ENCODE measurements at regions not wholly inside any gene's neighbourhood (a gene's known extent, or its start where the extent isn't known, plus 50 kb on each side); places are given as distances from the start of the nearest gene placed in this dataset.

DNA sequence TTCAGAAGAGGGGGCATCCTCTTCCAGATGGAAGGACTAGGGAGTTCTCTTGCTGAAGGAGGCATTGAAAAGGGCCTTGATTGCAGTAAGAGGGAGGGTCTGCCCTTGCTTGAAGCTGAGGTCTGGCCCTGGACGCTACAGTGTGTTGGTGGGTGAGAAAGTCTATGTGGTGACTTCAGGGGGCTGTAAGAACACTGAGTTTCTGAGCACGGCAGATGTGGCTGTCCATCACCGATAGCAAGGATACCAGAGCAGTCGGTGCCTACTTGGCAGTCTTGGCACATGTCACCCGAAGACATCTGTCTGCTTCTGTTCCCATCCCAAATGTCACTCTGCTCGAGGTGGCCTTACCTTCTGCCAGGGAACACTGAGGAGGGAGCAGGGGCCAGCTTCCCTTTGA lies 631.1 kb upstream of the CFAP20DC start:
- POLR2A ChIA-PET = no interaction called here
- Histone ChIP-seq H3K79me2 (ENCODE audit: control insufficient read depth, insufficient read depth, low read length) (no peaks in the 10 kb centered on the region), H3K9me3 (replicated peaks; ENCODE audit: control insufficient read depth, insufficient read depth, low read length) (no peaks in the 10 kb centered on the region), H3K27me3 (replicated peaks in 1 of 2; ENCODE audit: control insufficient read depth in 2 of 2, insufficient read depth in 2 of 2, low read length in 1 of 2) (no peaks in the 10 kb centered on the region; a peak in 1 of 4 replicates), H3K27ac (ENCODE audit: control insufficient read depth, insufficient read depth) (no peak overlapping the region), H3K36me3 (ENCODE audit: control insufficient read depth in 2 of 2, insufficient read depth in 2 of 2, low read length in 1 of 2) (no peaks in the 10 kb centered on the region), H3K4me1 (ENCODE audit: control insufficient read depth, insufficient read depth, low read length) (no peaks in the 10 kb centered on the region), H4K20me1 (ENCODE audit: control insufficient read depth, insufficient read depth) (no peaks in the 10 kb centered on the region), H3K4me2 (ENCODE audit: control insufficient read depth, insufficient read depth) (no peak overlapping the region), H2AFZ (ENCODE audit: control insufficient read depth, low read depth, low read length) (no peak overlapping the region), H3K9ac (ENCODE audit: control insufficient read depth, insufficient read depth, low read length) (no peak overlapping the region), H3K4me3 (no peak overlapping the region)
- DNase-seq (ENCODE audit: low read depth, low spot score) (no peak), FAIRE-seq (peak; percentile 31), ATAC-seq (no peak)
- TF ChIP-seq NFIC (IDR thresholded peaks at IDR 0.05; ENCODE audit: low read depth, low read length) = no peak
- no peak for TF ChIP-seq CBFB (IDR thresholded peaks at IDR 0.05; ENCODE audit: low read depth)
- no peak for TF ChIP-seq SUPT20H (IDR thresholded peaks at IDR 0.05; ENCODE audit: borderline replicate concordance, control insufficient read depth, low read depth, low read length)
- no peak for TF ChIP-seq BHLHE40 (IDR thresholded peaks at IDR 0.05; ENCODE audit: borderline replicate concordance in 1 of 2, low read depth in 2 of 2, low read length in 1 of 2)
- TF ChIP-seq, protein P1, sequence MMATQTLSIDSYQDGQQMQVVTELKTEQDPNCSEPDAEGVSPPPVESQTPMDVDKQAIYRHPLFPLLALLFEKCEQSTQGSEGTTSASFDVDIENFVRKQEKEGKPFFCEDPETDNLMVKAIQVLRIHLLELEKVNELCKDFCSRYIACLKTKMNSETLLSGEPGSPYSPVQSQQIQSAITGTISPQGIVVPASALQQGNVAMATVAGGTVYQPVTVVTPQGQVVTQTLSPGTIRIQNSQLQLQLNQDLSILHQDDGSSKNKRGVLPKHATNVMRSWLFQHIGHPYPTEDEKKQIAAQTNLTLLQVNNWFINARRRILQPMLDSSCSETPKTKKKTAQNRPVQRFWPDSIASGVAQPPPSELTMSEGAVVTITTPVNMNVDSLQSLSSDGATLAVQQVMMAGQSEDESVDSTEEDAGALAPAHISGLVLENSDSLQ (IDR thresholded peaks at IDR 0.05) = no peak
- TF ChIP-seq EGR1 (IDR thresholded peaks at IDR 0.05; ENCODE audit: borderline replicate concordance in 1 of 2, low read depth in 2 of 2, low read length in 2 of 2) = no peak
- TF ChIP-seq, protein P2, sequence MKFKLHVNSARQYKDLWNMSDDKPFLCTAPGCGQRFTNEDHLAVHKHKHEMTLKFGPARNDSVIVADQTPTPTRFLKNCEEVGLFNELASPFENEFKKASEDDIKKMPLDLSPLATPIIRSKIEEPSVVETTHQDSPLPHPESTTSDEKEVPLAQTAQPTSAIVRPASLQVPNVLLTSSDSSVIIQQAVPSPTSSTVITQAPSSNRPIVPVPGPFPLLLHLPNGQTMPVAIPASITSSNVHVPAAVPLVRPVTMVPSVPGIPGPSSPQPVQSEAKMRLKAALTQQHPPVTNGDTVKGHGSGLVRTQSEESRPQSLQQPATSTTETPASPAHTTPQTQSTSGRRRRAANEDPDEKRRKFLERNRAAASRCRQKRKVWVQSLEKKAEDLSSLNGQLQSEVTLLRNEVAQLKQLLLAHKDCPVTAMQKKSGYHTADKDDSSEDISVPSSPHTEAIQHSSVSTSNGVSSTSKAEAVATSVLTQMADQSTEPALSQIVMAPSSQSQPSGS (IDR thresholded peaks at IDR 0.05; ENCODE audit: low read length) = no peak
- no peak for TF ChIP-seq MTA3 (IDR thresholded peaks at IDR 0.05; ENCODE audit: borderline replicate concordance, low read length)
- CTCF ChIA-PET = interaction anchor here (0.5 kb wide), 1 partner anchor 25 kb away, joined by 3 read pairs; no protein-coding TSS in a partner anchor
- SMC1A ChIA-PET (ENCODE audit: uncharacterized antibody, unreplicated experiment) = interaction anchor here (0.8 kb wide), 1 partner anchor 10 kb away, joined by 3 read pairs; no protein-coding TSS in a partner anchor
- BruUV-seq (replicated peaks) = no TSS peak
- RAD21 ChIA-PET (ENCODE audit: unreplicated experiment) = no interaction called here
- in situ Hi-C loops (cut with MboI) = no loop called here
- WGBS (ENCODE audit: insufficient coverage, insufficient replicate concordance, low lambda C conversion rate, missing lambda C conversion rate) = 22% methylated on average over 6 of the region's 6 CpGs
- intact Hi-C loops (cut with micrococcal nuclease; ENCODE audit: unreplicated experiment) = no loop called here
